ENCODE measurements at regions not wholly inside any gene's neighbourhood (a gene's known extent, or its start where the extent isn't known, plus 50 kb on each side); places are given as distances from the start of the nearest gene placed in this dataset.
"Not testable (repeated sequence)": the region's sequence is repeated elsewhere in the genome, so short reads cannot be mapped to it uniquely, and the experiment has no call there.

- no peak overlapping the region for H3K4me3 ChIP-seq (ENCODE audit: low read length)
- TF ChIP-seq CTCF (IDR thresholded peaks at IDR 0.05; ENCODE audit: insufficient read depth, low read depth, low read length, missing control alignments), result no peak
- DNase-seq (ENCODE audit: low read depth), result no peak
These were observed 285.8 kb upstream of the COBL start for GRCh38 chr7:51602376-51602775.

- H3K4me3 ChIP-seq (ENCODE audit: low read length), result no peak overlapping the region
- TF ChIP-seq CTCF (IDR thresholded peaks at IDR 0.05; ENCODE audit: insufficient read depth, low read depth, low read length, missing control alignments), result no peak
- DNase-seq (ENCODE audit: low read depth), result no peak
These were observed 284.9 kb upstream of the COBL start for GRCh38 chr7:51601461-51601860.

- not testable (repeated sequence) for DNase-seq (ENCODE audit: low read depth); H3K4me3 ChIP-seq (ENCODE audit: low read length)
These were observed 283.3 kb upstream of the COBL start for GRCh38 chr7:51599935-51600334.

GRCh38 chr7:51593628-51594027, 277.0 kb upstream of the COBL start:
- TF ChIP-seq CTCF (IDR thresholded peaks at IDR 0.05; ENCODE audit: insufficient read depth, low read depth, low read length, missing control alignments), result no peak
- no peak for DNase-seq (ENCODE audit: low read depth)
- H3K4me3 ChIP-seq (ENCODE audit: low read length), result no peak overlapping the region

- TF ChIP-seq CTCF (IDR thresholded peaks at IDR 0.05; ENCODE audit: insufficient read depth, low read depth, low read length, missing control alignments), result no peak
- no peak overlapping the region for H3K4me3 ChIP-seq (ENCODE audit: low read length)
- no peak for DNase-seq (ENCODE audit: low read depth)
These were observed 276.4 kb upstream of the COBL start for GRCh38 chr7:51592842-51593599.

- no peak for TF ChIP-seq CTCF (IDR thresholded peaks at IDR 0.05; ENCODE audit: insufficient read depth, low read depth, low read length, missing control alignments)
- DNase-seq (ENCODE audit: low read depth), result no peak
- H3K4me3 ChIP-seq (ENCODE audit: low read length), result no peak overlapping the region
These were observed 274.6 kb upstream of the COBL start for GRCh38 chr7:51591223-51591622.

- no peak for TF ChIP-seq CTCF (IDR thresholded peaks at IDR 0.05; ENCODE audit: insufficient read depth, low read depth, low read length, missing control alignments)
These were observed 274.1 kb upstream of the COBL start for GRCh38 chr7:51590746-51591145.

More at GRCh38 chr7:51590746-51591145, 274.1 kb upstream of the COBL start:
- H3K4me3 ChIP-seq (ENCODE audit: low read length), result no peak overlapping the region
- no peak for DNase-seq (ENCODE audit: low read depth)

All from epithelial cell of esophagus (primary cell).